ENCODE measurements at regions not wholly inside any gene's neighbourhood (a gene's known extent, or its start where the extent isn't known, plus 50 kb on each side); places are given as distances from the start of the nearest gene placed in this dataset.
"Not testable (repeated sequence)": the region's sequence is repeated elsewhere in the genome, so short reads cannot be mapped to it uniquely, and the experiment has no call there.

GRCh38 chr9:38967285-38967684, 247.4 kb upstream of the FAM240B start:
- H3K27ac Mint-ChIP-seq; H3K27me3 ChIP-seq (ENCODE audit: insufficient read depth, low read length); H3K27ac ChIP-seq (ENCODE audit: low read depth, low read length); DNase-seq; H3K36me3 Mint-ChIP-seq; H3K27me3 Mint-ChIP-seq; H3K9me3 Mint-ChIP-seq; H3K4me1 Mint-ChIP-seq; H3K4me3 ChIP-seq (ENCODE audit: low read length in 2 of 2); H3K36me3 ChIP-seq (ENCODE audit: insufficient read depth, low read length); POLR2A ChIA-PET (ENCODE audit: partially characterized antibody); H3K4me3 Mint-ChIP-seq; H3K9me3 ChIP-seq (ENCODE audit: control insufficient read depth in 1 of 2, low read length in 2 of 2); intact Hi-C loops (cut with micrococcal nuclease); CTCF ChIA-PET (ENCODE audit: partially characterized antibody); H3K4me1 ChIP-seq (ENCODE audit: insufficient read depth, low read length): not testable (repeated sequence)

- CTCF ChIA-PET (ENCODE audit: partially characterized antibody); H3K27ac Mint-ChIP-seq; DNase-seq; H3K4me3 Mint-ChIP-seq; POLR2A ChIA-PET (ENCODE audit: partially characterized antibody); H3K27ac ChIP-seq (ENCODE audit: low read depth, low read length); H3K9me3 Mint-ChIP-seq; H3K4me3 ChIP-seq (ENCODE audit: low read length in 2 of 2); H3K4me1 ChIP-seq (ENCODE audit: insufficient read depth, low read length); H3K27me3 ChIP-seq (ENCODE audit: insufficient read depth, low read length); H3K36me3 ChIP-seq (ENCODE audit: insufficient read depth, low read length); H3K9me3 ChIP-seq (ENCODE audit: control insufficient read depth in 1 of 2, low read length in 2 of 2); H3K4me1 Mint-ChIP-seq; H3K27me3 Mint-ChIP-seq; H3K36me3 Mint-ChIP-seq; intact Hi-C loops (cut with micrococcal nuclease): not testable (repeated sequence)
These were observed 239.9 kb upstream of the FAM240B start for GRCh38 chr9:38959812-38960211.

GRCh38 chr9:38955837-38956236, 235.9 kb upstream of the FAM240B start:
- H3K27ac ChIP-seq (ENCODE audit: low read depth, low read length); H3K4me1 ChIP-seq (ENCODE audit: insufficient read depth, low read length); H3K27me3 ChIP-seq (ENCODE audit: insufficient read depth, low read length); H3K4me3 Mint-ChIP-seq; H3K4me1 Mint-ChIP-seq; POLR2A ChIA-PET (ENCODE audit: partially characterized antibody); H3K27me3 Mint-ChIP-seq; CTCF ChIA-PET (ENCODE audit: partially characterized antibody); H3K36me3 Mint-ChIP-seq; H3K36me3 ChIP-seq (ENCODE audit: insufficient read depth, low read length); H3K27ac Mint-ChIP-seq; H3K9me3 Mint-ChIP-seq; H3K9me3 ChIP-seq (ENCODE audit: control insufficient read depth in 1 of 2, low read length in 2 of 2); H3K4me3 ChIP-seq (ENCODE audit: low read length in 2 of 2); intact Hi-C loops (cut with micrococcal nuclease): not testable (repeated sequence)
- DNase-seq = peak in 1 of 5 donors; percentile 24

GRCh38 chr9:38952715-38953341, 232.9 kb upstream of the FAM240B start:
- H3K27ac ChIP-seq (ENCODE audit: low read depth, low read length); H3K4me3 ChIP-seq (ENCODE audit: low read length in 2 of 2); CTCF ChIA-PET (ENCODE audit: partially characterized antibody); H3K27me3 Mint-ChIP-seq; H3K4me3 Mint-ChIP-seq; POLR2A ChIA-PET (ENCODE audit: partially characterized antibody); H3K4me1 Mint-ChIP-seq; intact Hi-C loops (cut with micrococcal nuclease); H3K4me1 ChIP-seq (ENCODE audit: insufficient read depth, low read length); DNase-seq; H3K36me3 ChIP-seq (ENCODE audit: insufficient read depth, low read length); H3K36me3 Mint-ChIP-seq; H3K9me3 Mint-ChIP-seq; H3K9me3 ChIP-seq (ENCODE audit: control insufficient read depth in 1 of 2, low read length in 2 of 2); H3K27ac Mint-ChIP-seq; H3K27me3 ChIP-seq (ENCODE audit: insufficient read depth, low read length): not testable (repeated sequence)

- H3K36me3 ChIP-seq (ENCODE audit: insufficient read depth, low read length); H3K9me3 Mint-ChIP-seq; DNase-seq; H3K36me3 Mint-ChIP-seq; H3K4me3 ChIP-seq (ENCODE audit: low read length in 2 of 2); H3K27me3 ChIP-seq (ENCODE audit: insufficient read depth, low read length); H3K27ac ChIP-seq (ENCODE audit: low read depth, low read length); H3K4me1 Mint-ChIP-seq; POLR2A ChIA-PET (ENCODE audit: partially characterized antibody); intact Hi-C loops (cut with micrococcal nuclease); H3K4me3 Mint-ChIP-seq; H3K27ac Mint-ChIP-seq; H3K27me3 Mint-ChIP-seq; CTCF ChIA-PET (ENCODE audit: partially characterized antibody); H3K9me3 ChIP-seq (ENCODE audit: control insufficient read depth in 1 of 2, low read length in 2 of 2); H3K4me1 ChIP-seq (ENCODE audit: insufficient read depth, low read length): not testable (repeated sequence)
These were observed 226.1 kb upstream of the FAM240B start for GRCh38 chr9:38945929-38946570.

GRCh38 chr9:38944881-38945449, 225.0 kb upstream of the FAM240B start:
- H3K27ac ChIP-seq (ENCODE audit: low read depth, low read length); H3K4me3 ChIP-seq (ENCODE audit: low read length in 2 of 2); H3K27ac Mint-ChIP-seq; H3K4me3 Mint-ChIP-seq; DNase-seq; H3K27me3 Mint-ChIP-seq; H3K9me3 ChIP-seq (ENCODE audit: control insufficient read depth in 1 of 2, low read length in 2 of 2); intact Hi-C loops (cut with micrococcal nuclease); H3K4me1 Mint-ChIP-seq; POLR2A ChIA-PET (ENCODE audit: partially characterized antibody); H3K9me3 Mint-ChIP-seq; H3K36me3 ChIP-seq (ENCODE audit: insufficient read depth, low read length); H3K4me1 ChIP-seq (ENCODE audit: insufficient read depth, low read length); H3K36me3 Mint-ChIP-seq; CTCF ChIA-PET (ENCODE audit: partially characterized antibody); H3K27me3 ChIP-seq (ENCODE audit: insufficient read depth, low read length): not testable (repeated sequence)

DNA sequence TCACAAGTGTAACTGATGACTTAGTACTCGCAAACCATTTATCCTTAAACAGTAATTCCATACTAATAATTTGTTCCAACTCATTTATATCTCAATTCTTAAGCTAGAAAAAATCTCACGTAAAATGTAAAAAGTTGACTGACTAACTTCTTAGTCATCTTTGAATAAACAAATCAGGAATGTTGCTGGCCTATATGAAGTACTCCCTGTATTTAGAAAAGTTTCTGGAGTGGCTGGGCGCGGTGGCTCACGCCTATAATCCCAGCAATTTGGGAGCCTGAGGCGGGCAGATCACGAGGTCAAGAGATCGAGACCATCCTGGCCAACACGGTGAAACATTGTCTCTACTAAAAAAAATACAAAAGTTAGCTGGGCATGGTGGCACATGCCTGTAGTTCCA, 220.6 kb upstream of the FAM240B start:
- H3K27ac ChIP-seq (ENCODE audit: low read depth, low read length); H3K27me3 Mint-ChIP-seq; H3K9me3 Mint-ChIP-seq; H3K4me1 Mint-ChIP-seq; H3K4me1 ChIP-seq (ENCODE audit: insufficient read depth, low read length); H3K36me3 ChIP-seq (ENCODE audit: insufficient read depth, low read length); H3K4me3 ChIP-seq (ENCODE audit: low read length in 2 of 2); H3K36me3 Mint-ChIP-seq; H3K27me3 ChIP-seq (ENCODE audit: insufficient read depth, low read length); H3K27ac Mint-ChIP-seq; POLR2A ChIA-PET (ENCODE audit: partially characterized antibody); H3K9me3 ChIP-seq (ENCODE audit: control insufficient read depth in 1 of 2, low read length in 2 of 2); CTCF ChIA-PET (ENCODE audit: partially characterized antibody); H3K4me3 Mint-ChIP-seq; intact Hi-C loops (cut with micrococcal nuclease); DNase-seq: not testable (repeated sequence)

DNA sequence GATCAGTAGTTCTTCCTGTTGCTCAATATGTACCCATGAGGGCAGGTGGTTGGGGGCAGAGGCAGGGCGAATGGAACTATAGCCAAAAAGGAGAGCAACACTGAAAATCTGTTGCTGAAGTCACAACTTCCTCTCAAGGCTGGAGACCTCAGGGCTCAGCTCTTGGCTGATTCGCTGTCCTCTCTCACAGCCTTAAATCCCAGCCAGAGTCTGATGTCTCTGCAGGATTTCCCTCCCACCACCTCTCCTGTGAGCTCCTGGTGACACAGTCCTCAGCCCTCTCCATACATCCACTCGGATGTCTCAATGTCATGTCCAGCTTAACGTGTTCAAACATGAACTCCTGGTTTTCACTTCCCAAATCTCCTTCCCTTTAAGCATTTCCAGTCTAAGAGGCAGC, 218.7 kb upstream of the FAM240B start:
- H3K27ac Mint-ChIP-seq; H3K4me1 Mint-ChIP-seq; H3K27ac ChIP-seq (ENCODE audit: low read depth, low read length); CTCF ChIA-PET (ENCODE audit: partially characterized antibody); H3K36me3 Mint-ChIP-seq; DNase-seq; H3K9me3 Mint-ChIP-seq; POLR2A ChIA-PET (ENCODE audit: partially characterized antibody); H3K4me1 ChIP-seq (ENCODE audit: insufficient read depth, low read length); H3K4me3 Mint-ChIP-seq; H3K36me3 ChIP-seq (ENCODE audit: insufficient read depth, low read length); H3K27me3 Mint-ChIP-seq; H3K27me3 ChIP-seq (ENCODE audit: insufficient read depth, low read length); H3K9me3 ChIP-seq (ENCODE audit: control insufficient read depth in 1 of 2, low read length in 2 of 2); intact Hi-C loops (cut with micrococcal nuclease); H3K4me3 ChIP-seq (ENCODE audit: low read length in 2 of 2): not testable (repeated sequence)

Data from CD4-positive, alpha-beta memory T cell (primary cell).